Bronchial epithelial cell (primary cell): ENCODE measurements at regions not wholly inside any gene's neighbourhood (a gene's known extent, or its start where the extent isn't known, plus 50 kb on each side); places are given as distances from the start of the nearest gene placed in this dataset.
A peak's percentile ranks its signal among the peaks of the same experiment; 100 is the strongest.

ENCODE experiments used
- DNase-seq: peaks from one replicate; pipeline ENCODE4 v3.0.0-alpha.2; 2010; ENCODE audit warnings: low read depth
- FAIRE-seq: peaks from 2 replicates; lab custom pipeline; 2011; peaks lifted over from hg19 to GRCh38; lab: Jason Lieb, UNC
- H3K27me3 ChIP-seq: 2 replicates; pipeline ENCODE4 v1.5.1; 2011; ENCODE audit warnings: low read length; ENCODE audit not compliant: control insufficient read depth, insufficient read depth
- H3K36me3 ChIP-seq: 2 replicates; pipeline ENCODE4 v1.5.1; 2011; ENCODE audit warnings: low read length; ENCODE audit not compliant: control insufficient read depth, insufficient read depth
- H3K4me3 ChIP-seq: 2 replicates; pipeline ENCODE4 v1.5.1; 2011; ENCODE audit warnings: mild to moderate bottlenecking, low read depth, low read length, control low read depth
- CTCF ChIP-seq: IDR thresholded peaks from 2 replicates; pipeline ENCODE4 v1.5.1; 2011; ENCODE audit warnings: mild to moderate bottlenecking, moderate library complexity, low read length, control low read depth, inconsistent platforms; ENCODE audit not compliant: insufficient read depth, severe bottlenecking

- FAIRE-seq = no peak
These were observed 150.9 kb upstream of the FRMD6 start for GRCh38 chr14:51500776-51501175.

GRCh38 chr14:51501746-51502145, 150.0 kb upstream of the FRMD6 start:
- Histone ChIP-seq H3K36me3 (peaks cover 9% of the 10 kb centered on the region), H3K4me3 (no peak overlapping the region), H3K27me3 (no peaks in the 10 kb centered on the region)
- FAIRE-seq (no peak), DNase-seq (no peak)
- TF ChIP-seq CTCF = no peak

More at GRCh38 chr14:51500776-51501175, 150.9 kb upstream of the FRMD6 start:
- no peak for DNase-seq
- TF ChIP-seq CTCF = no peak
- Histone ChIP-seq H3K36me3 (peaks cover 14% of the 10 kb centered on the region), H3K4me3 (no peak overlapping the region), H3K27me3 (no peaks in the 10 kb centered on the region)

DNA sequence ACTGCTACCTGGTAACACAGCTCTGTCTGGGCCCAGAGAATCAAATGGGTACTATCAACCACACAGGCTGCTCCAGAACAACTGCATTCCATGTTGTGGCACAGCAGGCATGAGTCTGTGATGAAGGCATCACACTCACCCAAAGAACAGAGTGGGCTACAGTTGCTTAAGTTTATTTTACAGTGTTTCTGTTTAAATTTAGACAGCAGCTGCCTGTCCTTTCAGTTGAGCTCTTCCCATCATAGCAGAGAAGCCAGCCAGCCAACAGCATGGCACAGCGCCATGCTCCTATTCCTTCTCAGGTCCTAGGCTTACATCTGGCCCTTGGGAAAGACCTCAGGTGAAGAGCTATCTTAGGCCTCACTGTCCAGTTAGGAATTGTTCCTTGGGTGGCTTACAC, 147.0 kb upstream of the FRMD6 start:
- no peak for DNase-seq
- no peak for TF ChIP-seq CTCF

GRCh38 chr14:51507511-51507905, 144.2 kb upstream of the FRMD6 start:
- H3K27me3 ChIP-seq = no peaks in the 10 kb centered on the region
- no peak overlapping the region for H3K4me3 ChIP-seq
- peaks cover 7% of the 10 kb centered on the region for H3K36me3 ChIP-seq
- no peak for DNase-seq
- TF ChIP-seq CTCF = no peak
- no peak for FAIRE-seq

More for the DNA sequence above, 147.0 kb upstream of the FRMD6 start:
- peaks cover 7% of the 10 kb centered on the region for H3K36me3 ChIP-seq
- H3K4me3 ChIP-seq = no peak overlapping the region
- FAIRE-seq = no peak
- H3K27me3 ChIP-seq = no peaks in the 10 kb centered on the region

DNA sequence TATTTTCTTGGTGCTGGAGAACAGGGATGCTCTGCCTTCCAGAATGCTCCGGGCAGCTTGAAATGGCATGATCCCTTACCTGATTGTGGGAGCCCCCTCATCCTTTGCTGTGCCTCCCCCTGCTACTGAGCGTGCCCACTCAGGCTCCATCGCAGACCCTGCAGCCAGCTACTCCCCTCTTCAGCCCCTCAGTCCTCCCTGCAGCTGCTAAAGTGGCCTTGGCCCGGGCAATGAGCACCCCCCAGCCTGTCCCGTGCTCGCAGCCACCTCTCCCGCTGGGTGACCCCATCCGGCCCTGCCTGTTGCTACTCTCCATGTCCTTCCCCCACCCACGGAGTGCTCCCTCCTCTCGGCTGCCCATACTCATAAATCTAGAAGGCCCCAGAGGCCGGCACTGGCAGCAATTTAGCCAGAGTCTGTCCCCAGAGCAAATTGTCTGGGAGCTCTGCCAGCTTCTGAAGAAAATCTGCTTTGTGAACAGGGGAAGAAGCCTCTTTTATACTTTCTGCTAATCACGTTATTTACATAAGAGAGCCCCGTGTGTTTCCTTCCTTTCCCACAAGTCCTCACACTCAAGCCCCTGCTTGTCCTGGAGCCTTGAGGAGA, 143.7 kb upstream of the FRMD6 start:
- FAIRE-seq = no peak
- Histone ChIP-seq H3K27me3 (no peaks in the 10 kb centered on the region), H3K4me3 (no peak overlapping the region), H3K36me3 (peaks cover 7% of the 10 kb centered on the region)
- no peak for TF ChIP-seq CTCF
- DNase-seq = peak; percentile 40

- H3K36me3 ChIP-seq = peaks cover 5% of the 10 kb centered on the region
- H3K27me3 ChIP-seq = no peaks in the 10 kb centered on the region
- FAIRE-seq (no peak), DNase-seq (no peak)
- no peak overlapping the region for H3K4me3 ChIP-seq
- TF ChIP-seq CTCF = no peak
These were observed 140.4 kb upstream of the FRMD6 start for GRCh38 chr14:51511265-51511664.
